ENCODE measurements at regions not wholly inside any gene's neighbourhood (a gene's known extent, or its start where the extent isn't known, plus 50 kb on each side); places are given as distances from the start of the nearest gene placed in this dataset.

GRCh38 chr2:6788614-6789013 is 77.1 kb downstream of the CMPK2 start:
- H3K27ac Mint-ChIP-seq (ENCODE audit: unreplicated experiment) = no peak overlapping the region
- no peaks in the 10 kb centered on the region for H3K27me3 Mint-ChIP-seq (ENCODE audit: unreplicated experiment)
- H3K4me3 Mint-ChIP-seq (ENCODE audit: unreplicated experiment) = no peak overlapping the region
- no peaks in the 10 kb centered on the region for H3K36me3 Mint-ChIP-seq (ENCODE audit: unreplicated experiment)
- no peaks in the 10 kb centered on the region for H3K9me3 Mint-ChIP-seq (ENCODE audit: unreplicated experiment)
- TF ChIP-seq CTCF (IDR thresholded peaks at IDR 0.05) = no peak
- no peaks in the 10 kb centered on the region for H3K4me1 Mint-ChIP-seq (ENCODE audit: unreplicated experiment)
- DNase-seq (ENCODE audit: extremely low spot score, unreplicated experiment) = no peak

- Mint-ChIP-seq H3K4me3 (ENCODE audit: unreplicated experiment) (no peak overlapping the region), H3K4me1 (ENCODE audit: unreplicated experiment) (no peaks in the 10 kb centered on the region), H3K9me3 (ENCODE audit: unreplicated experiment) (no peaks in the 10 kb centered on the region), H3K27me3 (ENCODE audit: unreplicated experiment) (no peaks in the 10 kb centered on the region), H3K27ac (ENCODE audit: unreplicated experiment) (no peak overlapping the region), H3K36me3 (ENCODE audit: unreplicated experiment) (no peaks in the 10 kb centered on the region)
- no peak for TF ChIP-seq CTCF (IDR thresholded peaks at IDR 0.05)
- DNase-seq (ENCODE audit: extremely low spot score, unreplicated experiment) = no peak
Observed at GRCh38 chr2:6789559-6790138, 76.1 kb downstream of the CMPK2 start.

GRCh38 chr2:6791682-6792081 is 74.0 kb downstream of the CMPK2 start:
- H3K36me3 Mint-ChIP-seq (ENCODE audit: unreplicated experiment) = no peaks in the 10 kb centered on the region
- H3K9me3 Mint-ChIP-seq (ENCODE audit: unreplicated experiment) = no peaks in the 10 kb centered on the region
- no peaks in the 10 kb centered on the region for H3K27me3 Mint-ChIP-seq (ENCODE audit: unreplicated experiment)
- H3K27ac Mint-ChIP-seq (ENCODE audit: unreplicated experiment) = no peak overlapping the region
- no peaks in the 10 kb centered on the region for H3K4me1 Mint-ChIP-seq (ENCODE audit: unreplicated experiment)
- H3K4me3 Mint-ChIP-seq (ENCODE audit: unreplicated experiment) = no peak overlapping the region
- no peak for DNase-seq (ENCODE audit: extremely low spot score, unreplicated experiment)
- TF ChIP-seq CTCF (IDR thresholded peaks at IDR 0.05) = no peak

GRCh38 chr2:6792883-6793282 is 72.8 kb downstream of the CMPK2 start:
- Mint-ChIP-seq H3K4me1 (ENCODE audit: unreplicated experiment) (no peaks in the 10 kb centered on the region), H3K9me3 (ENCODE audit: unreplicated experiment) (no peaks in the 10 kb centered on the region), H3K4me3 (ENCODE audit: unreplicated experiment) (no peak overlapping the region), H3K36me3 (ENCODE audit: unreplicated experiment) (no peaks in the 10 kb centered on the region), H3K27ac (ENCODE audit: unreplicated experiment) (no peak overlapping the region), H3K27me3 (ENCODE audit: unreplicated experiment) (no peaks in the 10 kb centered on the region)
- no peak for DNase-seq (ENCODE audit: extremely low spot score, unreplicated experiment)
- no peak for TF ChIP-seq CTCF (IDR thresholded peaks at IDR 0.05)

- Mint-ChIP-seq H3K9me3 (ENCODE audit: unreplicated experiment) (no peaks in the 10 kb centered on the region), H3K27ac (ENCODE audit: unreplicated experiment) (no peak overlapping the region), H3K36me3 (ENCODE audit: unreplicated experiment) (no peaks in the 10 kb centered on the region), H3K4me3 (ENCODE audit: unreplicated experiment) (no peak overlapping the region), H3K27me3 (ENCODE audit: unreplicated experiment) (no peaks in the 10 kb centered on the region), H3K4me1 (ENCODE audit: unreplicated experiment) (no peaks in the 10 kb centered on the region)
- no peak for DNase-seq (ENCODE audit: extremely low spot score, unreplicated experiment)
- no peak for TF ChIP-seq CTCF (IDR thresholded peaks at IDR 0.05)
Observed at GRCh38 chr2:6793371-6793770, 72.3 kb downstream of the CMPK2 start.

Data from osteocyte (in vitro differentiated cells).